WTC11 (cell line): ENCODE measurements at regions not wholly inside any gene's neighbourhood (a gene's known extent, or its start where the extent isn't known, plus 50 kb on each side); places are given as distances from the start of the nearest gene placed in this dataset.

Source experiments
- CTCF ChIP-seq: fragments of 200-600 bp; IDR thresholded peaks from 2 replicates; pipeline ENCODE4 v1.8.0; 2022; ENCODE audit warnings: antibody characterized with exemption
- ELF4 ChIP-seq: sonication (generic); formaldehyde crosslinking; IDR thresholded peaks from 2 replicates; pipeline ENCODE4 v1.8.1; 2022; ENCODE audit warnings: low read depth, mild to moderate bottlenecking, moderate library complexity, missing genetic modification reagents
- ETV6 ChIP-seq: sonication (generic); formaldehyde crosslinking; IDR thresholded peaks from 2 replicates; pipeline ENCODE4 v1.8.1; 2022; ENCODE audit warnings: mild to moderate bottlenecking, missing genetic modification reagents
- JUN ChIP-seq: sonication (generic); formaldehyde crosslinking; IDR thresholded peaks from 2 replicates; pipeline ENCODE4 v1.8.0; 2023; ENCODE audit warnings: mild to moderate bottlenecking, missing genetic modification reagents

- TF ChIP-seq CTCF (no peak), ELF4 (CRISPR knock-in tag) (no peak), ETV6 (no peak), JUN (CRISPR knock-in tag) (no peak)
These were observed 346.5 kb upstream of the NPVF start for GRCh38 chr7:25574828-25575227.
